A673 (cell line): ENCODE measurements at regions not wholly inside any gene's neighbourhood (a gene's known extent, or its start where the extent isn't known, plus 50 kb on each side); places are given as distances from the start of the nearest gene placed in this dataset.

Experiments used
- CTCF ChIP-seq: fragments of 300-800, 200-600 bp; sonication (generic); conservative IDR thresholded peaks from 2 replicates; pipeline ENCODE4 v1.5.1; 2017; ENCODE audit warnings: low read depth, mild to moderate bottlenecking, antibody characterized with exemption, low read length, moderate library complexity, mixed read lengths
- EZH2 ChIP-seq: fragments of 200-600 bp; sonication (generic); IDR thresholded peaks from 2 replicates; pipeline ENCODE4 v1.6.1; 2017; ENCODE audit warnings: borderline replicate concordance, low read depth, mild to moderate bottlenecking, mixed read lengths, antibody characterized with exemption, low read length; ENCODE audit not compliant: poor library complexity, severe bottlenecking

GRCh38 chr12:17370621-17371020 lies 719.4 kb downstream of the RERGL start:
- TF ChIP-seq CTCF: no peak
- TF ChIP-seq EZH2: no peak
